Neural progenitor cell (in vitro differentiated cells): ENCODE measurements at regions not wholly inside any gene's neighbourhood (a gene's known extent, or its start where the extent isn't known, plus 50 kb on each side); places are given as distances from the start of the nearest gene placed in this dataset.

Source experiments
- DNase-seq: peaks from one replicate; pipeline ENCODE4 v3.0.0-alpha.2; 2016; ENCODE audit warnings: low spot score
- H2AFZ ChIP-seq: fragments of 200-600 bp; sonication (generic); replicated peaks from 2 replicates; pipeline ENCODE4 v1.6.1; 2016; ENCODE audit warnings: antibody characterized with exemption
- H3F3A ChIP-seq: fragments of 200-600 bp; sonication (generic); 2 replicates; pipeline ENCODE4 v1.6.1; 2016; ENCODE audit warnings: antibody characterized with exemption, low read depth
- H3K27ac ChIP-seq: fragments of 200-600 bp; sonication (generic); 2 replicates; pipeline ENCODE4 v1.5.1; 2016; ENCODE audit warnings: mild to moderate bottlenecking
- H3K27me3 ChIP-seq: fragments of 200-600 bp; sonication (generic); 2 replicates; pipeline ENCODE4 v1.6.1; 2016; ENCODE audit warnings: mild to moderate bottlenecking, moderate library complexity
- H3K36me3 ChIP-seq: fragments of 200-600 bp; sonication (generic); 2 replicates; pipeline ENCODE4 v1.5.1; 2016
- H3K4me1 ChIP-seq: fragments of 200-600 bp; sonication (generic); 2 replicates; pipeline ENCODE4 v1.6.1; 2016; ENCODE audit warnings: mixed run types
- H3K4me2 ChIP-seq: fragments of 200-600 bp; sonication (generic); 2 replicates; pipeline ENCODE4 v1.6.1; 2016
- H3K4me3 ChIP-seq: fragments of 200-600 bp; sonication (generic); 2 replicates; pipeline ENCODE4 v1.5.1; 2016
- H3K79me2 ChIP-seq: fragments of 200-600 bp; sonication (generic); 2 replicates; pipeline ENCODE4 v1.6.1; 2016; ENCODE audit warnings: low read depth
- H3K9ac ChIP-seq: fragments of 200-600 bp; sonication (generic); 2 replicates; pipeline ENCODE4 v1.6.1; 2016
- H3K9me3 ChIP-seq: fragments of 200-600 bp; sonication (generic); 2 replicates; pipeline ENCODE4 v1.5.1; 2016; ENCODE audit warnings: low read depth
- H4K20me1 ChIP-seq: fragments of 200-600 bp; sonication (generic); 2 replicates; pipeline ENCODE4 v1.6.1; 2016; ENCODE audit warnings: low read depth
- H3K27ac Mint-ChIP-seq: 3 replicates; pipeline ENCODE4 v1.8.0; 2021; ENCODE audit warnings: mixed read lengths
- H3K27me3 Mint-ChIP-seq: 2 replicates; pipeline ENCODE4 v1.8.0; 2022; ENCODE audit warnings: low read depth, mild to moderate bottlenecking, inconsistent platforms, moderate library complexity, mixed read lengths; ENCODE audit not compliant: insufficient read depth
- H3K36me3 Mint-ChIP-seq: 3 replicates; pipeline ENCODE4 v1.8.0; 2021; ENCODE audit warnings: mixed read lengths
- H3K4me1 Mint-ChIP-seq: 3 replicates; pipeline ENCODE4 v1.8.0; 2021; ENCODE audit warnings: mixed read lengths
- H3K4me3 Mint-ChIP-seq: 3 replicates; pipeline ENCODE4 v1.8.0; 2021; ENCODE audit warnings: mild to moderate bottlenecking, moderate library complexity, mixed read lengths
- H3K9me3 Mint-ChIP-seq: 3 replicates; pipeline ENCODE4 v1.8.0; 2020; ENCODE audit warnings: mixed read lengths
- CTCF ChIP-seq: fragments of 200-600 bp; sonication (generic); IDR thresholded peaks from 2 replicates; pipeline ENCODE4 v1.5.1; 2017; ENCODE audit warnings: antibody characterized with exemption, mild to moderate bottlenecking
- EZH2 ChIP-seq: fragments of 200-600 bp; sonication (generic); IDR thresholded peaks from 2 replicates; pipeline ENCODE4 v1.6.1; 2017; ENCODE audit warnings: antibody characterized with exemption, mild to moderate bottlenecking, moderate library complexity
- EZH2phosphoT487 ChIP-seq: fragments of 200-600 bp; sonication (generic); IDR thresholded peaks from 2 replicates; pipeline ENCODE4 v1.6.1; 2017; ENCODE audit warnings: antibody characterized with exemption

GRCh38 chr16:79914961-79915720, 314.6 kb upstream of the MAF start:
- no peak for DNase-seq
- Histone ChIP-seq H3K9ac (no peak overlapping the region), H3K36me3 (no peaks in the 10 kb centered on the region), H3K4me1 (peaks cover 17% of the 10 kb centered on the region), H3K9me3 (no peaks in the 10 kb centered on the region), H3K79me2 (no peaks in the 10 kb centered on the region), H3K27me3 (no peaks in the 10 kb centered on the region), H4K20me1 (no peaks in the 10 kb centered on the region), H3K27ac (no peak overlapping the region), H2AFZ (no peak overlapping the region), H3K4me3 (no peak overlapping the region), H3K4me2 (no peak overlapping the region), H3F3A (peaks cover 3% of the 10 kb centered on the region)
- Mint-ChIP-seq H3K27ac (no peak overlapping the region), H3K36me3 (no peaks in the 10 kb centered on the region), H3K27me3 (peaks cover 8% of the 10 kb centered on the region), H3K9me3 (no peaks in the 10 kb centered on the region), H3K4me3 (no peak overlapping the region), H3K4me1 (peaks cover 14% of the 10 kb centered on the region)
- TF ChIP-seq CTCF (no peak), EZH2 (no peak), EZH2phosphoT487 (no peak)

- DNase-seq: no peak
- H3K27me3 ChIP-seq: no peaks in the 10 kb centered on the region
- no peak overlapping the region for H2AFZ ChIP-seq
- Mint-ChIP-seq H3K27ac (no peak overlapping the region), H3K4me1 (peaks cover 13% of the 10 kb centered on the region), H3K9me3 (no peaks in the 10 kb centered on the region), H3K36me3 (no peaks in the 10 kb centered on the region), H3K4me3 (no peak overlapping the region), H3K27me3 (peaks cover 8% of the 10 kb centered on the region)
- no peaks in the 10 kb centered on the region for H3F3A ChIP-seq
- no peaks in the 10 kb centered on the region for H3K36me3 ChIP-seq
- no peaks in the 10 kb centered on the region for H3K79me2 ChIP-seq
- no peaks in the 10 kb centered on the region for H4K20me1 ChIP-seq
- H3K9ac ChIP-seq: no peak overlapping the region
- no peak overlapping the region for H3K4me2 ChIP-seq
- no peaks in the 10 kb centered on the region for H3K9me3 ChIP-seq
- no peak overlapping the region for H3K4me3 ChIP-seq
- no peak overlapping the region for H3K27ac ChIP-seq
- H3K4me1 ChIP-seq: peaks cover 6% of the 10 kb centered on the region
- TF ChIP-seq CTCF: no peak
- no peak for TF ChIP-seq EZH2phosphoT487
- no peak for TF ChIP-seq EZH2
Observed at GRCh38 chr16:79912592-79913310, 312.2 kb upstream of the MAF start.

- H3K79me2 ChIP-seq: no peaks in the 10 kb centered on the region
- TF ChIP-seq EZH2phosphoT487 (no peak), CTCF (no peak), EZH2 (no peak)
- peaks cover 13% of the 10 kb centered on the region for H3K4me1 Mint-ChIP-seq
- H4K20me1 ChIP-seq: no peaks in the 10 kb centered on the region
- no peaks in the 10 kb centered on the region for H3K27me3 ChIP-seq
- H3K36me3 Mint-ChIP-seq: no peaks in the 10 kb centered on the region
- no peak overlapping the region for H2AFZ ChIP-seq
- H3K27ac ChIP-seq: no peak overlapping the region
- H3K4me3 ChIP-seq: no peak overlapping the region
- peaks cover 5% of the 10 kb centered on the region for H3K27me3 Mint-ChIP-seq
- no peaks in the 10 kb centered on the region for H3K36me3 ChIP-seq
- no peaks in the 10 kb centered on the region for H3K9me3 Mint-ChIP-seq
- peaks cover 6% of the 10 kb centered on the region for H3K4me1 ChIP-seq
- H3K4me2 ChIP-seq: no peak overlapping the region
- no peak overlapping the region for H3K27ac Mint-ChIP-seq
- no peak overlapping the region for H3K9ac ChIP-seq
- no peak for DNase-seq
- no peaks in the 10 kb centered on the region for H3F3A ChIP-seq
- H3K9me3 ChIP-seq: no peaks in the 10 kb centered on the region
- H3K4me3 Mint-ChIP-seq: no peak overlapping the region
Observed at GRCh38 chr16:79911660-79912059, 311.1 kb upstream of the MAF start.
